Upper lobe of right lung (tissue), 1 donor: ENCODE measurements at regions not wholly inside any gene's neighbourhood (a gene's known extent, or its start where the extent isn't known, plus 50 kb on each side); places are given as distances from the start of the nearest gene placed in this dataset.

Experiments used
- ATAC-seq: fragments of 200-7000 bp; cut with Tn5 transposase; one replicate; pipeline ENCODE4 v1.9.1; 2020; ENCODE audit warnings: mild to moderate bottlenecking, moderate library complexity
- DNase-seq: peaks from one replicate; pipeline ENCODE4 v3.0.0-alpha.2; 2020
- H3K27ac ChIP-seq: fragments of 200-600 bp; one replicate; pipeline ENCODE4 v1.8.0; 2022
- H3K27me3 ChIP-seq: fragments of 200-600 bp; one replicate; pipeline ENCODE4 v1.8.0; 2022; ENCODE audit warnings: mild to moderate bottlenecking
- H3K36me3 ChIP-seq: fragments of 200-600 bp; one replicate; pipeline ENCODE4 v1.8.0; 2022
- H3K4me1 ChIP-seq: fragments of 200-600 bp; one replicate; pipeline ENCODE4 v1.8.0; 2022
- H3K4me3 ChIP-seq: fragments of 200-600 bp; one replicate; pipeline ENCODE4 v1.8.0; 2022; ENCODE audit warnings: mild to moderate bottlenecking
- H3K9me3 ChIP-seq: fragments of 200-600 bp; one replicate; pipeline ENCODE4 v1.8.0; 2022
- intact Hi-C: fragments of 100-400 bp; cut with DNase I; formaldehyde crosslinking; loops from one replicate; pipeline ENCODE4 v1.11.0; 2022
- TF ChIP-seq, protein P1 (sequence below): fragments of 200-600 bp; IDR thresholded peaks from one replicate; pipeline ENCODE4 v1.8.0; 2022; ENCODE audit warnings: antibody characterized with exemption
- donor health status: DM: no; HTN: yes; CAD: no; lungs with severe emphysema.

DNA sequence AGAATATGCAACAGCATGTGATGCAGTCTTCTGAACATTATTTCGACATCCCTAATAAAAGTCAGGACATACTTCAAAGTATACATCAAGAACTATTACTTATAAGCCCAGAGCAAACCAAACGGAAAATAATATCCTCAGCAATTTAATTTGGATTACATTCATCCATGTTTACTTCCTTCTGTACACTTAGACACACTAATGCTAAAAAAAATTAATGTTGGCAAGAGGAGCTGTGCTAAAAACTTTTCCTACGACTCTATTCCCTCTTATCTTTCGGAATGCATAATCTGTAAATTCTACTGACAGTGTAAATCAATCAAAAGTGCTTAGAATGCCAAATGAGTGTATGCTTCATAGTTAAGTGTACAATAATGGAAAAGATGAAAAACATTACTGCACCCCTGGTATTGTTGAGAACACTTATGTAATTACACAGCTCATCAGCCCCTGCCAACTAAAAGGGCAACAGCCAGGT, 301.2 kb upstream of the HSF2 start:
- no peak overlapping the region for H3K27ac ChIP-seq
- ATAC-seq (no peak), DNase-seq (no peak)
- H3K9me3 ChIP-seq = no peaks in the 10 kb centered on the region
- TF ChIP-seq, protein P1, sequence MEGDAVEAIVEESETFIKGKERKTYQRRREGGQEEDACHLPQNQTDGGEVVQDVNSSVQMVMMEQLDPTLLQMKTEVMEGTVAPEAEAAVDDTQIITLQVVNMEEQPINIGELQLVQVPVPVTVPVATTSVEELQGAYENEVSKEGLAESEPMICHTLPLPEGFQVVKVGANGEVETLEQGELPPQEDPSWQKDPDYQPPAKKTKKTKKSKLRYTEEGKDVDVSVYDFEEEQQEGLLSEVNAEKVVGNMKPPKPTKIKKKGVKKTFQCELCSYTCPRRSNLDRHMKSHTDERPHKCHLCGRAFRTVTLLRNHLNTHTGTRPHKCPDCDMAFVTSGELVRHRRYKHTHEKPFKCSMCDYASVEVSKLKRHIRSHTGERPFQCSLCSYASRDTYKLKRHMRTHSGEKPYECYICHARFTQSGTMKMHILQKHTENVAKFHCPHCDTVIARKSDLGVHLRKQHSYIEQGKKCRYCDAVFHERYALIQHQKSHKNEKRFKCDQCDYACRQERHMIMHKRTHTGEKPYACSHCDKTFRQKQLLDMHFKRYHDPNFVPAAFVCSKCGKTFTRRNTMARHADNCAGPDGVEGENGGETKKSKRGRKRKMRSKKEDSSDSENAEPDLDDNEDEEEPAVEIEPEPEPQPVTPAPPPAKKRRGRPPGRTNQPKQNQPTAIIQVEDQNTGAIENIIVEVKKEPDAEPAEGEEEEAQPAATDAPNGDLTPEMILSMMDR = no peak
- intact Hi-C loops = no loop called here
- H3K36me3 ChIP-seq = no peaks in the 10 kb centered on the region
- no peak overlapping the region for H3K4me3 ChIP-seq
- H3K27me3 ChIP-seq = no peaks in the 10 kb centered on the region
- no peaks in the 10 kb centered on the region for H3K4me1 ChIP-seq

DNA sequence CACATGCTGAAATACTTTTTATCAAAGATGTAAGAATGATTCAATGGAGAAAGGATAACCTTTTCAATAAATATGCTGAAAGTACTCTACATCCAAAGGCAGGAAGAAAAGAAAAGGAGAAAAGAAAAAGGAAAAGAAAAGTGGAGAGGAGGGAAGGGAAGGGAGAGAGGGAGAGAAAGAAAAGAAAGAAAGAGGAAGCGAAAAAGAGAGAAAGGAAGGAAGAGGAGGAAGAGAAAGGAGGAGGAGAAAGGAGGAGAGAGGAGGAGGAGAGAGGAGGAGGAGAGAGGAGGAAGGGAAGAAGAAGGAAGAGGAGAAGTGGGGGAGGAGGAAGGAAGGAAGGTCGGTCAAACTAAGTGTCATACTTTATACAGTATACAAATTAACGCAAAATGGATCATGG, 297.4 kb upstream of the HSF2 start:
- Histone ChIP-seq H3K27ac (no peak overlapping the region), H3K4me3 (no peak overlapping the region), H3K9me3 (no peaks in the 10 kb centered on the region), H3K27me3 (no peaks in the 10 kb centered on the region), H3K4me1 (no peaks in the 10 kb centered on the region), H3K36me3 (no peaks in the 10 kb centered on the region)
- ATAC-seq (no peak), DNase-seq (no peak)
- TF ChIP-seq, protein P1 = no peak
- intact Hi-C loops = no loop called here

DNA sequence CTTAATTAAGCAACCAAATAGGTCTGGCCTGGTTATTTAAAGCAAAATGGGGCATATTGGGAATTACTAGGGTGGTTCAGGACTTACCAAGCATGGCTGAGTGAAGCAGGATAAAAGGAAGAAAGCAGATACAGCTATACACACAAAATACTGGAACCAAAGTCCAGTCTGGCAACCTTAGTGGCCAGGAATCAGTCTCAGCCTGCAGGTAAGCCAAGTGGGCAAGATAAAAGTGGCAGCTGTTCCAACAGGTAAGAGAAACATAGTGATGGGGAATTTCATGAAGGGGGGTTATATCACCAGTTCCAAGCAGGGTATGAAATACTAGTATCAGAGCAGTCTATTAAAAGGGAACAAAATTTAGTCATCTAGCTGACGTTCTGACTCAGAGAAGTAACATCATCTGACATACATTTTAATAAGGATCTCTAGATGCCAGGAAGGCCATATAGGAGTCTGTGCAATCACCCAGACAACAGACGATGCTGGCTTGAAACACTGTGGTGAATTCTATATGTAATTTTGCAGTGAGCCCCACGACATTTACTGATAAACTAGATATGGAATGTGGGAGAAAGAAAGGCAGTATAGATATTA, 292.1 kb upstream of the HSF2 start:
- DNase-seq (no peak), ATAC-seq (no peak)
- TF ChIP-seq, protein P1 = no peak
- Histone ChIP-seq H3K36me3 (no peaks in the 10 kb centered on the region), H3K4me3 (no peak overlapping the region), H3K9me3 (no peaks in the 10 kb centered on the region), H3K4me1 (no peaks in the 10 kb centered on the region), H3K27ac (no peak overlapping the region), H3K27me3 (no peaks in the 10 kb centered on the region)
- intact Hi-C loops = no loop called here

DNA sequence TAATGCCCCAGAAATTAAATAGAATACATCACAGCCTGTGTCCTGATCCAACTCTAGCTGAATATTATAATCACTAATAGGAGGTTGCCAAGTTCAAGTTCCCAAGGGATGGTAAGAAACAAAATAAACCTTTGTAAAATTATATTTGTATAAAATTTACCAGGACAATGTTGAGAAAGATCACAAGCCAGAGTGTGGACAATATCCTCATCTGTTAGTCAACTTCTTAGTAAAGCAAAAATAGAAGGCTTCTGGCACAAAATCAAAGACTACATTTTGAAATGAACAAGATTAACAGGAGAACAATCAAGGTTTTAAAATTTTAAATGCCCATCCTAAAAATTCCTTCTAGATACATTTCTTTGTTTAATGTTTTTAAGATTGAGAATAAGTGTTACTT, 290.4 kb upstream of the HSF2 start:
- TF ChIP-seq, protein P1 = no peak
- intact Hi-C loops = no loop called here
- DNase-seq (no peak), ATAC-seq (no peak)
- no peak overlapping the region for H3K27ac ChIP-seq
- H3K36me3 ChIP-seq = no peaks in the 10 kb centered on the region
- H3K4me3 ChIP-seq = no peak overlapping the region
- peaks cover under 1% of the 10 kb centered on the region for H3K4me1 ChIP-seq
- H3K27me3 ChIP-seq = no peaks in the 10 kb centered on the region
- H3K9me3 ChIP-seq = no peaks in the 10 kb centered on the region

DNA sequence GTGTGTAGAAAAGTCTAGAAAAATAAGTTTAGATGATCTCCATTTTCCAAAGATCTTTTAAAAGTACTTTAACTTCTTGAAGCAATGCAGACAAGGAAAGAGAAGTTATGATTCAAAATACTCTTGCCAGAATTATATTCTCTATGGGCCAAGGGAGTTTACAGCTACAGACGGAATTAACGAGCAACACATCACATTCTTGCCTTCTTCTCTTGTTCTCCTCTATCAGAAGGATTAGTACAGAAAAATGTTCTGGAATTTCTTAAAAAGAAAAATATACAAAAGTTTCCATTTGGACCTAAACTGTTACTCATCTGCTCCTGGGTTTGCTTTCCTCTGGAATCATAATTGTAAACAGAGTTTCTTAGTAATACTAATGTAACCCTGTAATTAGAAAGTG, 284.7 kb upstream of the HSF2 start:
- DNase-seq (no peak), ATAC-seq (no peak)
- intact Hi-C loops = no loop called here
- Histone ChIP-seq H3K27me3 (no peaks in the 10 kb centered on the region), H3K36me3 (no peaks in the 10 kb centered on the region), H3K4me3 (no peak overlapping the region), H3K4me1 (peaks cover 6% of the 10 kb centered on the region), H3K27ac (no peak overlapping the region), H3K9me3 (no peaks in the 10 kb centered on the region)
- TF ChIP-seq, protein P1 = no peak
